ENCODE measurements at regions not wholly inside any gene's neighbourhood (a gene's known extent, or its start where the extent isn't known, plus 50 kb on each side); places are given as distances from the start of the nearest gene placed in this dataset.

- no peak overlapping the region for H3K4me3 ChIP-seq
- intact Hi-C loops (cut with DNase I; ENCODE audit: low total_unique reads), result no loop called here
- no peak overlapping the region for H3K27ac ChIP-seq
- TF ChIP-seq CTCF (IDR thresholded peaks at IDR 0.05), result no peak
- no peaks in the 10 kb centered on the region for H3K27me3 ChIP-seq
- no peaks in the 10 kb centered on the region for H3K9me3 ChIP-seq
- DNase-seq, result no peak
- peaks cover 0 to 13% (median 5%) of the 10 kb centered on the region in 4 donors for H3K4me1 ChIP-seq
- no peaks in the 10 kb centered on the region for H3K36me3 ChIP-seq
Measured at GRCh38 chr2:12602661-12603060, 114.1 kb upstream of the TRIB2 start.

GRCh38 chr2:12603781-12604295 lies 112.9 kb upstream of the TRIB2 start:
- intact Hi-C loops (cut with DNase I; ENCODE audit: low total_unique reads), result no loop called here

GRCh38 chr2:12604341-12604740 lies 112.4 kb upstream of the TRIB2 start:
- no peak for TF ChIP-seq CTCF (IDR thresholded peaks at IDR 0.05)
- Histone ChIP-seq H3K27me3 (no peaks in the 10 kb centered on the region), H3K27ac (no peak overlapping the region), H3K9me3 (no peaks in the 10 kb centered on the region), H3K4me3 (no peak overlapping the region), H3K4me1 (peaks cover 0 to 10% (median 3%) of the 10 kb centered on the region in 4 donors), H3K36me3 (no peaks in the 10 kb centered on the region)
- DNase-seq, result no peak
- intact Hi-C loops (cut with DNase I; ENCODE audit: low total_unique reads), result no loop called here

More at GRCh38 chr2:12603781-12604295, 112.9 kb upstream of the TRIB2 start:
- TF ChIP-seq CTCF (IDR thresholded peaks at IDR 0.05), result no peak
- no peaks in the 10 kb centered on the region for H3K27me3 ChIP-seq
- H3K4me1 ChIP-seq, result peaks cover 0 to 10% (median 3%) of the 10 kb centered on the region in 4 donors
- H3K36me3 ChIP-seq, result no peaks in the 10 kb centered on the region
- no peak for DNase-seq
- no peaks in the 10 kb centered on the region for H3K9me3 ChIP-seq
- H3K27ac ChIP-seq, result no peak overlapping the region
- H3K4me3 ChIP-seq, result no peak overlapping the region

- H3K9me3 ChIP-seq, result no peaks in the 10 kb centered on the region
- no peak for DNase-seq
- intact Hi-C loops (cut with DNase I; ENCODE audit: low total_unique reads), result no loop called here
Measured at GRCh38 chr2:12605366-12605765, 111.4 kb upstream of the TRIB2 start.

GRCh38 chr2:12605936-12606335 lies 110.8 kb upstream of the TRIB2 start:
- intact Hi-C loops (cut with DNase I; ENCODE audit: low total_unique reads), result no loop called here
- Histone ChIP-seq H3K4me3 (no peak overlapping the region), H3K27ac (no peak overlapping the region), H3K4me1 (peaks cover 0 to 10% (median 3%) of the 10 kb centered on the region in 4 donors), H3K36me3 (no peaks in the 10 kb centered on the region), H3K27me3 (no peaks in the 10 kb centered on the region), H3K9me3 (no peaks in the 10 kb centered on the region)
- DNase-seq, result no peak
- TF ChIP-seq CTCF (IDR thresholded peaks at IDR 0.05), result no peak

More at GRCh38 chr2:12605366-12605765, 111.4 kb upstream of the TRIB2 start:
- TF ChIP-seq CTCF (IDR thresholded peaks at IDR 0.05), result no peak
- Histone ChIP-seq H3K4me1 (peaks cover 0 to 10% (median 3%) of the 10 kb centered on the region in 4 donors), H3K27ac (no peak overlapping the region), H3K4me3 (no peak overlapping the region), H3K36me3 (no peaks in the 10 kb centered on the region), H3K27me3 (no peaks in the 10 kb centered on the region)

Data from tibial artery (tissue), 4 donors.